Neural progenitor cell (in vitro differentiated cells): ENCODE measurements at regions not wholly inside any gene's neighbourhood (a gene's known extent, or its start where the extent isn't known, plus 50 kb on each side); places are given as distances from the start of the nearest gene placed in this dataset.

ENCODE experiments used
- DNase-seq: peaks from one replicate; pipeline ENCODE4 v3.0.0-alpha.2; 2016; ENCODE audit warnings: low spot score
- H2AFZ ChIP-seq: fragments of 200-600 bp; sonication (generic); replicated peaks from 2 replicates; pipeline ENCODE4 v1.6.1; 2016; ENCODE audit warnings: antibody characterized with exemption
- H3F3A ChIP-seq: fragments of 200-600 bp; sonication (generic); 2 replicates; pipeline ENCODE4 v1.6.1; 2016; ENCODE audit warnings: antibody characterized with exemption, low read depth
- H3K27ac ChIP-seq: fragments of 200-600 bp; sonication (generic); 2 replicates; pipeline ENCODE4 v1.5.1; 2016; ENCODE audit warnings: mild to moderate bottlenecking
- H3K27me3 ChIP-seq: fragments of 200-600 bp; sonication (generic); 2 replicates; pipeline ENCODE4 v1.6.1; 2016; ENCODE audit warnings: mild to moderate bottlenecking, moderate library complexity
- H3K36me3 ChIP-seq: fragments of 200-600 bp; sonication (generic); 2 replicates; pipeline ENCODE4 v1.5.1; 2016
- H3K4me1 ChIP-seq: fragments of 200-600 bp; sonication (generic); 2 replicates; pipeline ENCODE4 v1.6.1; 2016; ENCODE audit warnings: mixed run types
- H3K4me2 ChIP-seq: fragments of 200-600 bp; sonication (generic); 2 replicates; pipeline ENCODE4 v1.6.1; 2016
- H3K4me3 ChIP-seq: fragments of 200-600 bp; sonication (generic); 2 replicates; pipeline ENCODE4 v1.5.1; 2016
- H3K79me2 ChIP-seq: fragments of 200-600 bp; sonication (generic); 2 replicates; pipeline ENCODE4 v1.6.1; 2016; ENCODE audit warnings: low read depth
- H3K9ac ChIP-seq: fragments of 200-600 bp; sonication (generic); 2 replicates; pipeline ENCODE4 v1.6.1; 2016
- H3K9me3 ChIP-seq: fragments of 200-600 bp; sonication (generic); 2 replicates; pipeline ENCODE4 v1.5.1; 2016; ENCODE audit warnings: low read depth
- H4K20me1 ChIP-seq: fragments of 200-600 bp; sonication (generic); 2 replicates; pipeline ENCODE4 v1.6.1; 2016; ENCODE audit warnings: low read depth
- H3K27ac Mint-ChIP-seq: 3 replicates; pipeline ENCODE4 v1.8.0; 2021; ENCODE audit warnings: mixed read lengths
- H3K27me3 Mint-ChIP-seq: 2 replicates; pipeline ENCODE4 v1.8.0; 2022; ENCODE audit warnings: low read depth, mild to moderate bottlenecking, inconsistent platforms, moderate library complexity, mixed read lengths; ENCODE audit not compliant: insufficient read depth
- H3K36me3 Mint-ChIP-seq: 3 replicates; pipeline ENCODE4 v1.8.0; 2021; ENCODE audit warnings: mixed read lengths
- H3K4me1 Mint-ChIP-seq: 3 replicates; pipeline ENCODE4 v1.8.0; 2021; ENCODE audit warnings: mixed read lengths
- H3K4me3 Mint-ChIP-seq: 3 replicates; pipeline ENCODE4 v1.8.0; 2021; ENCODE audit warnings: mild to moderate bottlenecking, moderate library complexity, mixed read lengths
- H3K9me3 Mint-ChIP-seq: 3 replicates; pipeline ENCODE4 v1.8.0; 2020; ENCODE audit warnings: mixed read lengths
- EZH2 ChIP-seq: fragments of 200-600 bp; sonication (generic); IDR thresholded peaks from 2 replicates; pipeline ENCODE4 v1.6.1; 2017; ENCODE audit warnings: antibody characterized with exemption, mild to moderate bottlenecking, moderate library complexity
- EZH2phosphoT487 ChIP-seq: fragments of 200-600 bp; sonication (generic); IDR thresholded peaks from 2 replicates; pipeline ENCODE4 v1.6.1; 2017; ENCODE audit warnings: antibody characterized with exemption
- TF ChIP-seq, protein P1 (sequence below): fragments of 200-600 bp; sonication (generic); IDR thresholded peaks from 2 replicates; pipeline ENCODE4 v1.5.1; 2017; ENCODE audit warnings: antibody characterized with exemption, mild to moderate bottlenecking

DNA sequence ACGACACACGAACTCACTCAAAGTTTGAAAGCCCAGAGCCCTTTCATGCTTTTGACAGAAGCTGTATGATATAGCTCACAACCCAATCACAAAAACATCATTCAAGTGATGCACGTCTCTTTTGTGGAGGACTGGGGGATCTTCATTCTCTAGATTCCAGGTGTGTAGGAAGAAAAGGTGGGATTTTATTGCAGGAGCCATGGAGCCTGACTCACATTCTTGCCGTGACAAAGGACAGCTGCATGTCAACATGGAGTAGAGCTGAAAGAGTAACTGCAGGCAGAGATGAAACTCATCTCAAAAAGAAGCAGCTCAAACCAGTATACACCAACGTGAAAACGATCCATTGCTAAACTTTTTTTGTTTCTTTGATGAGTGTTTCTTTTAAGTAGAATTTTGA, 50.9 kb upstream of the PDE1A start:
- peaks cover 10% of the 10 kb centered on the region for H3K4me1 Mint-ChIP-seq
- no peak overlapping the region for H3K4me2 ChIP-seq
- H3K79me2 ChIP-seq, result no peaks in the 10 kb centered on the region
- no peaks in the 10 kb centered on the region for H3K27me3 Mint-ChIP-seq
- H3K36me3 Mint-ChIP-seq, result peaks cover 12% of the 10 kb centered on the region
- no peak overlapping the region for H3K27ac ChIP-seq
- no peak for DNase-seq
- peaks cover 9% of the 10 kb centered on the region for H3K9me3 Mint-ChIP-seq
- no peaks in the 10 kb centered on the region for H3F3A ChIP-seq
- H3K4me1 ChIP-seq, result no peaks in the 10 kb centered on the region
- H3K4me3 ChIP-seq, result no peak overlapping the region
- TF ChIP-seq EZH2phosphoT487, result no peak
- TF ChIP-seq EZH2, result no peak
- TF ChIP-seq, protein P1, sequence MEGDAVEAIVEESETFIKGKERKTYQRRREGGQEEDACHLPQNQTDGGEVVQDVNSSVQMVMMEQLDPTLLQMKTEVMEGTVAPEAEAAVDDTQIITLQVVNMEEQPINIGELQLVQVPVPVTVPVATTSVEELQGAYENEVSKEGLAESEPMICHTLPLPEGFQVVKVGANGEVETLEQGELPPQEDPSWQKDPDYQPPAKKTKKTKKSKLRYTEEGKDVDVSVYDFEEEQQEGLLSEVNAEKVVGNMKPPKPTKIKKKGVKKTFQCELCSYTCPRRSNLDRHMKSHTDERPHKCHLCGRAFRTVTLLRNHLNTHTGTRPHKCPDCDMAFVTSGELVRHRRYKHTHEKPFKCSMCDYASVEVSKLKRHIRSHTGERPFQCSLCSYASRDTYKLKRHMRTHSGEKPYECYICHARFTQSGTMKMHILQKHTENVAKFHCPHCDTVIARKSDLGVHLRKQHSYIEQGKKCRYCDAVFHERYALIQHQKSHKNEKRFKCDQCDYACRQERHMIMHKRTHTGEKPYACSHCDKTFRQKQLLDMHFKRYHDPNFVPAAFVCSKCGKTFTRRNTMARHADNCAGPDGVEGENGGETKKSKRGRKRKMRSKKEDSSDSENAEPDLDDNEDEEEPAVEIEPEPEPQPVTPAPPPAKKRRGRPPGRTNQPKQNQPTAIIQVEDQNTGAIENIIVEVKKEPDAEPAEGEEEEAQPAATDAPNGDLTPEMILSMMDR, result no peak
- no peaks in the 10 kb centered on the region for H3K27me3 ChIP-seq
- H3K36me3 ChIP-seq, result no peaks in the 10 kb centered on the region
- H3K27ac Mint-ChIP-seq, result no peak overlapping the region
- H3K9ac ChIP-seq, result no peak overlapping the region
- H2AFZ ChIP-seq, result peak overlapping the region; percentile 74
- no peaks in the 10 kb centered on the region for H3K9me3 ChIP-seq
- H3K4me3 Mint-ChIP-seq, result no peak overlapping the region
- no peaks in the 10 kb centered on the region for H4K20me1 ChIP-seq

DNA sequence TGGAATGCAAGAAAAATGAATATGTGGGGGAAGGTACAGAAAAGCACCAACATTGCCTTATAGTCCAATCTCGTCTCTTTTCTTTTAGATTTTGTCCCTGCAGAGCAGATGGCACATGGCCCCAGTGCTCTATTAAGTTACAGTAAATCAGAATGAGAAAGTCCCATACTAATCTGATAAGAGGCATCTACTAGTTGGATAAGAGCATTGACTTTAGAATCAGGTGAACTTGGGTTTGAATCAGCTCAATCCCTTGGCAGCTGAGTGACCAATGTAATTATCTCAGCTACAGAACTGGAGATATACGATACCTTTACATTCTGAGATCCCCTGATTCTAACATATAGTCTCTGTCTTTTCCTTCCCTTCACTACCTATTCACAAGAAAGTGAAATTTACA, 54.8 kb upstream of the PDE1A start:
- Mint-ChIP-seq H3K27ac (no peak overlapping the region), H3K4me3 (no peak overlapping the region), H3K36me3 (peaks cover 4% of the 10 kb centered on the region), H3K4me1 (peaks cover 19% of the 10 kb centered on the region), H3K9me3 (peaks cover 5% of the 10 kb centered on the region), H3K27me3 (no peaks in the 10 kb centered on the region)
- TF ChIP-seq EZH2 (no peak), EZH2phosphoT487 (no peak)
- TF ChIP-seq, protein P1, result no peak
- Histone ChIP-seq H4K20me1 (no peaks in the 10 kb centered on the region), H3K27ac (no peak overlapping the region), H3K9ac (no peak overlapping the region), H2AFZ (no peak overlapping the region), H3K36me3 (no peaks in the 10 kb centered on the region), H3K27me3 (no peaks in the 10 kb centered on the region), H3K4me2 (no peak overlapping the region), H3K9me3 (no peaks in the 10 kb centered on the region), H3F3A (no peaks in the 10 kb centered on the region), H3K4me3 (no peak overlapping the region), H3K79me2 (no peaks in the 10 kb centered on the region), H3K4me1 (no peaks in the 10 kb centered on the region)
- no peak for DNase-seq

DNA sequence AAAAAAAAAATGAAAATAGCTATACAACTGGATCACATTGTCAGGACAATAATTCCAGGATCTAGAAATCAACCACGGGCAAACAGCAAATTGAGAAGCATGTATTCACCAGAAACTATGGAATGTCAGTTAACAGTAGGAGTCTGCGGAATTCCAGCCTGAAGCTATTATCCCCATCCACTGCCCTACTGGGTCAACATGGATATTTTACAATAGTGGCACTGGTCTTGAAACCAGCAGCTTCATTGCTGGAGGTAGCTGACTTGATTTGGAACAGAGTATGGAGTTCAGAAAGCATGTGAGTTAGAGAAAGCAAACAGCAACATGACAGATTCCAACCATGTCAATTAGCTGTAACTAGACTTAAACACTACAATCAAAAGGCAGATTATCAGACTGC, 55.7 kb upstream of the PDE1A start:
- no peak overlapping the region for H3K4me2 ChIP-seq
- no peaks in the 10 kb centered on the region for H3F3A ChIP-seq
- Mint-ChIP-seq H3K4me3 (no peak overlapping the region), H3K36me3 (peaks cover 4% of the 10 kb centered on the region), H3K4me1 (peaks cover 19% of the 10 kb centered on the region), H3K27me3 (no peaks in the 10 kb centered on the region), H3K9me3 (peaks cover 5% of the 10 kb centered on the region), H3K27ac (peak overlapping the region; percentile 77)
- H3K27me3 ChIP-seq, result no peaks in the 10 kb centered on the region
- H3K27ac ChIP-seq, result no peak overlapping the region
- no peaks in the 10 kb centered on the region for H3K36me3 ChIP-seq
- no peaks in the 10 kb centered on the region for H3K4me1 ChIP-seq
- DNase-seq, result peak; percentile 9
- H2AFZ ChIP-seq, result no peak overlapping the region
- no peaks in the 10 kb centered on the region for H3K79me2 ChIP-seq
- H4K20me1 ChIP-seq, result no peaks in the 10 kb centered on the region
- TF ChIP-seq EZH2 (no peak), EZH2phosphoT487 (no peak)
- TF ChIP-seq, protein P1, result no peak
- no peaks in the 10 kb centered on the region for H3K9me3 ChIP-seq
- H3K9ac ChIP-seq, result no peak overlapping the region
- H3K4me3 ChIP-seq, result no peak overlapping the region
